Activated CD8-positive, alpha-beta T cell treated with anti-CD3 and anti-CD28 coated beads for 36 hours (primary cell): ENCODE measurements at regions not wholly inside any gene's neighbourhood (a gene's known extent, or its start where the extent isn't known, plus 50 kb on each side); places are given as distances from the start of the nearest gene placed in this dataset.

Experiments used
- ATAC-seq: fragments of 200-7000 bp; cut with Tn5 transposase; one replicate; pipeline ENCODE4 v1.10.0; 2021; ENCODE audit warnings: mild to moderate bottlenecking, moderate library complexity
- CTCF ChIA-PET: fragments of 350-600 bp; sonication (Branson Sonifier 250); formaldehyde crosslinking; loops from one replicate; lab custom pipeline; 2021; ENCODE audit warnings: antibody characterized with exemption; lab: Charles Lee
- POLR2A ChIA-PET: fragments of 350-600 bp; sonication (Branson Sonifier 250); formaldehyde crosslinking; loops from one replicate; lab custom pipeline; 2021; ENCODE audit warnings: antibody characterized with exemption; lab: Charles Lee
- DNase-seq: peaks from one replicate; pipeline ENCODE4 v3.0.0-alpha.2; 2020
- H3K27ac Mint-ChIP-seq: one replicate; pipeline ENCODE4 v1.8.0; 2021; ENCODE audit warnings: mild to moderate bottlenecking, mixed read lengths
- H3K27me3 Mint-ChIP-seq: one replicate; pipeline ENCODE4 v1.8.0; 2021; ENCODE audit warnings: mixed read lengths
- H3K36me3 Mint-ChIP-seq: one replicate; pipeline ENCODE4 v1.8.0; 2021; ENCODE audit warnings: low read depth, mixed read lengths
- H3K4me1 Mint-ChIP-seq: one replicate; pipeline ENCODE4 v1.8.0; 2021; ENCODE audit warnings: low read depth, mixed read lengths
- H3K4me3 Mint-ChIP-seq: one replicate; pipeline ENCODE4 v1.8.0; 2021; ENCODE audit warnings: mild to moderate bottlenecking, moderate library complexity, mixed read lengths
- H3K9me3 Mint-ChIP-seq: one replicate; pipeline ENCODE4 v1.8.0; 2021; ENCODE audit warnings: mixed read lengths
- intact Hi-C: fragments of 100-400 bp; cut with micrococcal nuclease; formaldehyde crosslinking; loops from one replicate; pipeline ENCODE4 v1.10.0; 2022
- TF ChIP-seq, protein P1 (sequence below): fragments of 200-600 bp; IDR thresholded peaks from one replicate; pipeline ENCODE4 v1.8.0; 2022; ENCODE audit warnings: antibody characterized with exemption, mild to moderate bottlenecking

- Mint-ChIP-seq H3K4me1 (no peaks in the 10 kb centered on the region), H3K4me3 (no peak overlapping the region), H3K9me3 (no peaks in the 10 kb centered on the region), H3K27ac (no peak overlapping the region), H3K27me3 (peaks cover 1% of the 10 kb centered on the region), H3K36me3 (no peaks in the 10 kb centered on the region)
- intact Hi-C loops: no loop called here
- ChIA-PET POLR2A (no interaction called here), CTCF (interaction anchor here (1.2 kb wide), 1 partner anchor 64 kb away, joined by 3 read pairs; no protein-coding TSS in a partner anchor)
- TF ChIP-seq, protein P1, sequence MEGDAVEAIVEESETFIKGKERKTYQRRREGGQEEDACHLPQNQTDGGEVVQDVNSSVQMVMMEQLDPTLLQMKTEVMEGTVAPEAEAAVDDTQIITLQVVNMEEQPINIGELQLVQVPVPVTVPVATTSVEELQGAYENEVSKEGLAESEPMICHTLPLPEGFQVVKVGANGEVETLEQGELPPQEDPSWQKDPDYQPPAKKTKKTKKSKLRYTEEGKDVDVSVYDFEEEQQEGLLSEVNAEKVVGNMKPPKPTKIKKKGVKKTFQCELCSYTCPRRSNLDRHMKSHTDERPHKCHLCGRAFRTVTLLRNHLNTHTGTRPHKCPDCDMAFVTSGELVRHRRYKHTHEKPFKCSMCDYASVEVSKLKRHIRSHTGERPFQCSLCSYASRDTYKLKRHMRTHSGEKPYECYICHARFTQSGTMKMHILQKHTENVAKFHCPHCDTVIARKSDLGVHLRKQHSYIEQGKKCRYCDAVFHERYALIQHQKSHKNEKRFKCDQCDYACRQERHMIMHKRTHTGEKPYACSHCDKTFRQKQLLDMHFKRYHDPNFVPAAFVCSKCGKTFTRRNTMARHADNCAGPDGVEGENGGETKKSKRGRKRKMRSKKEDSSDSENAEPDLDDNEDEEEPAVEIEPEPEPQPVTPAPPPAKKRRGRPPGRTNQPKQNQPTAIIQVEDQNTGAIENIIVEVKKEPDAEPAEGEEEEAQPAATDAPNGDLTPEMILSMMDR: no peak
- ATAC-seq: no peak
- DNase-seq: no peak
Observed at GRCh38 chr6:44539701-44540355, 152.3 kb downstream of the CDC5L start.

- TF ChIP-seq, protein P1: no peak
- H3K27me3 Mint-ChIP-seq: peaks cover 1% of the 10 kb centered on the region
- ATAC-seq (no peak), DNase-seq (no peak)
- no peak overlapping the region for H3K4me3 Mint-ChIP-seq
- no peaks in the 10 kb centered on the region for H3K9me3 Mint-ChIP-seq
- H3K4me1 Mint-ChIP-seq: no peaks in the 10 kb centered on the region
- H3K36me3 Mint-ChIP-seq: no peaks in the 10 kb centered on the region
- intact Hi-C loops: no loop called here
- H3K27ac Mint-ChIP-seq: no peak overlapping the region
- POLR2A ChIA-PET: no interaction called here
- CTCF ChIA-PET: interaction anchor here (0.7 kb wide), 1 partner anchor 65 kb away, joined by 3 read pairs; no protein-coding TSS in a partner anchor
Observed at GRCh38 chr6:44540881-44541280, 153.4 kb downstream of the CDC5L start.

GRCh38 chr6:44542401-44543116 is 155.1 kb downstream of the CDC5L start:
- TF ChIP-seq, protein P1: no peak
- no peaks in the 10 kb centered on the region for H3K4me1 Mint-ChIP-seq
- ATAC-seq (no peak), DNase-seq (no peak)
- no peaks in the 10 kb centered on the region for H3K9me3 Mint-ChIP-seq
- intact Hi-C loops: no loop called here
- ChIA-PET POLR2A (interaction anchor here (0.6 kb wide), 1 partner anchor 44 kb away, joined by 3 read pairs; no protein-coding TSS in a partner anchor), CTCF (no interaction called here)
- H3K27ac Mint-ChIP-seq: no peak overlapping the region
- H3K27me3 Mint-ChIP-seq: peaks cover 1% of the 10 kb centered on the region
- H3K36me3 Mint-ChIP-seq: no peaks in the 10 kb centered on the region
- H3K4me3 Mint-ChIP-seq: no peak overlapping the region

DNA sequence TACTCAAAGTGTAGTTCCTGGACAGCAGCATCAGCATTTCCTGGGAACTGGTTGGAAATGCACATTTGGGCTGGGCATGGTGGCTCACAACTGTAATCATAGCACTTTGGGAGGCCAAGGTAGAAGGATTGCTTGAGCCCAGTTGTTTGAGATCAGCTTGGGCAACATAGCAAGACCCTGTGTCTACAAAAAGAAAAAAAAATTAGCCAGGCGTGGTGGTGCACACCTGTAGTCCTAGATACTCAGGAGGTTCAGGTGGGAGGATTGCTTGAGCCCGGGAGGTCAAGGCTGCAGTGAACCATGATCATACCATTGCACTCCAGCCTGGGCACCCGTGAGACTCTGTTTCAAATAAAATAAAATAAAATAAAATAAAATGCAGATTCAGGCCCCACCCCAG is 156.2 kb downstream of the CDC5L start:
- intact Hi-C loops: no loop called here
- ChIA-PET POLR2A (no interaction called here), CTCF (interaction anchor here (0.6 kb wide), 1 partner anchor 890 kb away, joined by 3 read pairs; no protein-coding TSS in a partner anchor)
- Mint-ChIP-seq H3K4me3 (no peak overlapping the region), H3K27me3 (peaks cover 1% of the 10 kb centered on the region), H3K9me3 (no peaks in the 10 kb centered on the region), H3K4me1 (no peaks in the 10 kb centered on the region), H3K36me3 (no peaks in the 10 kb centered on the region), H3K27ac (no peak overlapping the region)
- ATAC-seq (no peak), DNase-seq (no peak)
- TF ChIP-seq, protein P1: no peak

DNA sequence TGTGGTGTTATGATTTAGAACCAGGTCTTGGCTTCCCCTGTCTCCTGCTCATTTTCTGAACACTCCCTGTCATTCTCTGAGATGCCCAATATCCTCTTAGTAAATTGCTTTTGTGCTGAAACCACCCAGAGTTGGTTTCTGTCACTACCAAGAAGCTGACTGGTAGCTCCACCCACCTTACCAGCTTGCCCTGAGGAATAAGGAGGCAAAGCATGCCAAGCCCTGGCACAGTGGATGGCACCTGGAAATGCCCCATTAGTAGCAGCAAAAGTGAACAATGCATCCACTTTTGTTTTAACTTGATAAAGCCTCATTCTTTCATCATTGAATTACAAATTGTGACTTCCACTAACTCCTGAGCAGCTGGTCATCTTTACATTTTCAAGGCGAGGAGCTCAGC is 157.7 kb downstream of the CDC5L start:
- ChIA-PET CTCF (no interaction called here), POLR2A (no interaction called here)
- intact Hi-C loops: no loop called here

More for the DNA sequence above, 157.7 kb downstream of the CDC5L start:
- no peak overlapping the region for H3K4me3 Mint-ChIP-seq
- no peak overlapping the region for H3K27ac Mint-ChIP-seq
- TF ChIP-seq, protein P1: no peak
- no peak for ATAC-seq
- DNase-seq: no peak
- H3K9me3 Mint-ChIP-seq: no peaks in the 10 kb centered on the region
- H3K36me3 Mint-ChIP-seq: no peaks in the 10 kb centered on the region
- no peaks in the 10 kb centered on the region for H3K4me1 Mint-ChIP-seq
- H3K27me3 Mint-ChIP-seq: peaks cover 1% of the 10 kb centered on the region
